OCI-LY1 (cell line): ENCODE measurements at regions not wholly inside any gene's neighbourhood (a gene's known extent, or its start where the extent isn't known, plus 50 kb on each side); places are given as distances from the start of the nearest gene placed in this dataset.

ENCODE experiments used
- CTCF ChIP-seq: fragments of 200-600 bp; sonication (generic), shearing (Covaris generic); IDR thresholded peaks from 2 replicates; pipeline ENCODE4 v1.5.1; 2017; ENCODE audit warnings: mild to moderate bottlenecking, antibody characterized with exemption, low read length, moderate library complexity, mixed read lengths
- EZH2 ChIP-seq: fragments of 200-600 bp; sonication (generic), shearing (Covaris generic); IDR thresholded peaks from 2 replicates; pipeline ENCODE4 v1.8.0; 2017; ENCODE audit warnings: borderline replicate concordance, mixed run types, mild to moderate bottlenecking, antibody characterized with exemption, low read length, moderate library complexity, mixed read lengths

GRCh38 chr18:73918816-73919215, 228.8 kb downstream of the FBXO15 start:
- no peak for TF ChIP-seq CTCF
- TF ChIP-seq EZH2: no peak
